C4-2B (cell line): ENCODE measurements at regions not wholly inside any gene's neighbourhood (a gene's known extent, or its start where the extent isn't known, plus 50 kb on each side); places are given as distances from the start of the nearest gene placed in this dataset.

Source experiments
- CTCF ChIP-seq: fragments of 450-650 bp; conservative IDR thresholded peaks from 2 replicates; pipeline ENCODE4 v1.5.1; 2017; ENCODE audit warnings: mild to moderate bottlenecking
- ZFX ChIP-seq: fragments of 450-650 bp; IDR thresholded peaks from 2 replicates; pipeline ENCODE4 v1.6.1; 2017

DNA sequence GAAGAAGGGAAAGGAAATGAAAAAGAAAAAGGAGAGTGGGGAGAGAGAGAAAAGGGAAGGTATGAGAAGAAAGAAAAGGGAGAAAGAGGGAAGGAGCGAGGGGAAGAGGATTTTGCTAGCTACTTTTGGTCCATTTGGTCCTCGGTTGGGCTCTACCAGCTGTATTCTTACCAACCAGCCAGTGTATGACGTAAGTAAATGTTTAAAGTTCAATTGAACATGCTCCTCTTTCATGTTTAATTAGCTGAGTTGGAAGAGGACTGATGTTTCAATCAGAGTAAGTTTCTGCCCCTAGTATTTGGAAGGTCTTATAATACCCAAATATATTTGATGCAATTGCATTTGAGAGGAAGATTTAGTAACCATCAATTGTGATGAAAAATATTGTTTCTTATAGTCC is 424.0 kb upstream of the CXorf51B start:
- TF ChIP-seq CTCF, result no peak
- TF ChIP-seq ZFX, result no peak
